Gastroesophageal sphincter (tissue), 4 donors: ENCODE measurements at regions not wholly inside any gene's neighbourhood (a gene's known extent, or its start where the extent isn't known, plus 50 kb on each side); places are given as distances from the start of the nearest gene placed in this dataset.
"Not testable (repeated sequence)": the region's sequence is repeated elsewhere in the genome, so short reads cannot be mapped to it uniquely, and the experiment has no call there.

Source experiments
- ATAC-seq: fragments of 150-250 bp; one replicate; pipeline ENCODE4 v1.9.1; 2016; ENCODE audit warnings: mild to moderate bottlenecking, moderate library complexity
- H3K27ac ChIP-seq, 4 donors: fragments of 200-600 bp; sonication (generic) in 3 of 4; 1 replicate in 3 of 4; 2 replicates in 1 of 4; pipeline ENCODE4 v1.5.1; 2016 to 2019
- H3K27me3 ChIP-seq: fragments of 200-600 bp; sonication (generic); one replicate; pipeline ENCODE4 v1.5.1; 2019
- H3K36me3 ChIP-seq, 2 donors: fragments of 200-600 bp; sonication (generic); one replicate each; pipeline ENCODE4 v1.5.1; 2019; ENCODE audit warnings: control low read depth in 1 of 2
- H3K4me1 ChIP-seq, 3 donors: fragments of 200-600 bp; sonication (generic); 1 replicate in 2 of 3; 2 replicates in 1 of 3; pipeline ENCODE4 v1.5.1; 2016 to 2019; ENCODE audit warnings: control low read depth in 2 of 3
- H3K4me3 ChIP-seq, 2 donors: fragments of 200-600 bp; sonication (generic); one replicate each; pipeline ENCODE4 v1.5.1; 2019; ENCODE audit warnings: mild to moderate bottlenecking in 1 of 2, moderate library complexity in 1 of 2
- H3K9me3 ChIP-seq, 3 donors: fragments of 200-600 bp; sonication (generic); one replicate each; pipeline ENCODE4 v1.5.1; 2017 to 2019; ENCODE audit warnings: control low read depth in 2 of 3
- CTCF ChIP-seq, 4 experiments: fragments of 200-600 bp in 2 of 4; fragments of 450-650 bp in 2 of 4; sonication (generic) in 1 of 4; IDR thresholded peaks; one replicate each; pipeline ENCODE4 v1.5.1; 2017 to 2019; ENCODE audit warnings: antibody characterized with exemption in 4 of 4, mild to moderate bottlenecking in 2 of 4, moderate library complexity in 2 of 4
- EP300 ChIP-seq: sonication (generic); formaldehyde crosslinking; IDR thresholded peaks from one replicate; pipeline ENCODE4 v1.6.1; 2017; ENCODE audit warnings: antibody characterized with exemption, mild to moderate bottlenecking
- POLR2A ChIP-seq, 2 donors: fragments of 450-650 bp; IDR thresholded peaks; one replicate each; pipeline ENCODE4 v1.6.1; 2017; ENCODE audit warnings: antibody characterized with exemption in 2 of 2, mild to moderate bottlenecking in 2 of 2, moderate library complexity in 1 of 2
- POLR2AphosphoS5 ChIP-seq: sonication (generic); formaldehyde crosslinking; IDR thresholded peaks from one replicate; pipeline ENCODE4 v1.6.1; 2017; ENCODE audit warnings: antibody characterized with exemption
- WGBS, 2 donors: methylation state at CpG; one replicate each; pipeline ENCODE4 v1.1.5; 2018; ENCODE audit warnings: low coverage in 1 of 2; 5-methylcytosine and 5-hydroxymethylcytosine counted together

- no peak for TF ChIP-seq POLR2AphosphoS5
- TF ChIP-seq EP300, result no peak
- TF ChIP-seq POLR2A (IDR thresholded peaks at IDR 0.05), result no peak
- no peak for TF ChIP-seq CTCF (IDR thresholded peaks at IDR 0.05)
- H3K27ac ChIP-seq, result no peak overlapping the region
- 67 to 86% methylated on average over 3 of the region's 3 CpGs for WGBS, 2 donors
Observed at GRCh38 chr9:79492092-79493009, 79.4 kb upstream of the TLE4 start.

DNA sequence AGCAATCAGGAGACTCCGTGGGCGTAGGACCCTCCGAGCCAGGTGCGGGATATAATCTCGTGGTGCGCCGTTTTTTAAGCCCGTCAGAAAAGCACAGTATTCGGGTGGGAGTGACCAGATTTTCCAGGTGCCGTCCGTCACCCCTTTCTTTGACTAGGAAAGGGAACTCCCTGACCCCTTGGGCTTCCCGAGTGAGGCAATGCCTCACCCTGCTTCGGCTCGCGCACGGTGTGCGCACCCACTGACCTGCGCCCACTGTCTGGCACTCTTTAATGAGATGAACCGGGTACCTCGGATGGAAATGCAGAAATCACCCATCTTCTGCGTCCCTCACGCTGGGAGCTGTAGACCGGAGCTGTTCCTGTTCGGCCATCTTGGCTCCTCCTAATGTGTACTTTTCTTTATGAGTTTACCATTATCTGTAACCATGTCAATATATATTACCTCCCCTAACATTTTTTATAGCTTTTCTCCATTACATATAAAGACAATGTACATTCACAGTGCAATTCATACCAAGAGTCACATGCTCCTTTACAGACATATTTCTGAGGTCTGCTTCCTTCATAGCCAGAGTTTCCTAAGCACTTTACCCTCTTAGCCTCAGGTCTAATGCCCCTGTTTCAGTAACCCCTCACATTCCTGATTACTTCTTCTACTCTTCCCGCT, 71.4 kb upstream of the TLE4 start:
- not testable (repeated sequence) for H3K9me3 ChIP-seq, H3K36me3 ChIP-seq, H3K27me3 ChIP-seq, H3K4me1 ChIP-seq, H3K4me3 ChIP-seq, ATAC-seq, H3K27ac ChIP-seq
- 97 to 100% methylated on average over 1 to 16 of the region's 25 CpGs for WGBS, 2 donors

More at GRCh38 chr9:79492092-79493009, 79.4 kb upstream of the TLE4 start:
- Histone ChIP-seq H3K27me3 (no peaks in the 10 kb centered on the region), H3K4me1 (no peaks in the 10 kb centered on the region), H3K4me3 (no peak overlapping the region), H3K9me3 (no peaks in the 10 kb centered on the region), H3K36me3 (no peaks in the 10 kb centered on the region)
- no peak for ATAC-seq

DNA sequence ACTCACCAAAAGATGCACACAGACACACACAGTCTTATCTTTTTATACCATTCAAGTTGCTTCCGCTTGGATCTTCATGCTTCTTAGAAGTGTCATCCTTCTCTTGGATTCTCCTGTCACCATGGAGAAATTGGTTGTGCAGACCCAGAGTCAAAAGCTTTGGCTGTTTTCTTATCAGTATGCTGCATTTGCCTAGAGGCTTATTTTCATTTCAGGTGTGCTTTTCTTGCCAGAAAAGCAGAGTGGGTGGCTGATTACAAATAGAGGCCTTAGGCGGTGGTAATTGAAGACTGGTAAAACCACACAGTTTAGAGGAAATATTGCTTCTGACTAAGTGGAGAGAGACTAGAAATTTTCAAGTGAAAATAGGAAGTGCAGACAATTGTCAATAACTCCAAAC, 70.2 kb upstream of the TLE4 start:
- no peak overlapping the region for H3K27ac ChIP-seq
- H3K36me3 ChIP-seq, result no peaks in the 10 kb centered on the region
- no peak overlapping the region for H3K4me3 ChIP-seq
- no peaks in the 10 kb centered on the region for H3K4me1 ChIP-seq
- 100% methylated on average over 2 of the region's 2 CpGs for WGBS, 2 donors
- ATAC-seq, result no peak
- no peaks in the 10 kb centered on the region for H3K9me3 ChIP-seq
- H3K27me3 ChIP-seq, result no peaks in the 10 kb centered on the region
- no peak for TF ChIP-seq EP300

- WGBS, 2 donors, result 90% methylated on average over 3 to 4 of the region's 4 CpGs
- TF ChIP-seq CTCF (IDR thresholded peaks at IDR 0.05) (no peak), POLR2AphosphoS5 (no peak), POLR2A (IDR thresholded peaks at IDR 0.05) (no peak), EP300 (no peak)
- Histone ChIP-seq H3K4me1 (no peaks in the 10 kb centered on the region), H3K9me3 (no peaks in the 10 kb centered on the region), H3K4me3 (no peak overlapping the region), H3K27ac (no peak overlapping the region), H3K27me3 (no peaks in the 10 kb centered on the region), H3K36me3 (no peaks in the 10 kb centered on the region)
- no peak for ATAC-seq
Observed at GRCh38 chr9:79507801-79508200, 64.0 kb upstream of the TLE4 start.

DNA sequence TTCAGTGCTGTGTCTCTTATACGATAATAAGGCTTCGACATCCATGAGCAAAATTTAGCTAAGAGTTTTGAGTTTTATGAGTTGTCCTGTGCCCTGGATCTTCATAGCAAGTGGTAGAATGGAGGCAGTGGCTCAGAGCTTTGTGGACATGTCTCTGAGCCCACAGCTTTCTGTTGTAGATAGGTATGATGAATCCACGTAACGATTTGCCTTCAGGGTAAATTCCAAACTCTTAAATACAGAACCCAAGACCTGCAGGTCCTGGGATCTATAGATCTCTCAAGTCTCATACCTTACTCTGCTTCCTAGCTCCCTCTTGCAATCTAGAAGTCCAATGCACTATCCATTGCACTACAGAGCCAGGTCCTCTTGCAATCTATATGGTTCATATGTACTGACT, 59.5 kb upstream of the TLE4 start:
- no peak for ATAC-seq

More for the DNA sequence above, 59.5 kb upstream of the TLE4 start:
- Histone ChIP-seq H3K4me3 (no peak overlapping the region), H3K36me3 (no peaks in the 10 kb centered on the region), H3K9me3 (no peaks in the 10 kb centered on the region), H3K27me3 (no peaks in the 10 kb centered on the region), H3K27ac (no peak overlapping the region), H3K4me1 (no peaks in the 10 kb centered on the region)
- TF ChIP-seq EP300 (no peak), CTCF (IDR thresholded peaks at IDR 0.05) (no peak), POLR2AphosphoS5 (no peak), POLR2A (IDR thresholded peaks at IDR 0.05) (no peak)
- 69 to 71% methylated on average over 2 to 4 of the region's 4 CpGs for WGBS, 2 donors
